Karpas-422 (cell line): ENCODE measurements at regions not wholly inside any gene's neighbourhood (a gene's known extent, or its start where the extent isn't known, plus 50 kb on each side); places are given as distances from the start of the nearest gene placed in this dataset.
"Not testable (repeated sequence)": the region's sequence is repeated elsewhere in the genome, so short reads cannot be mapped to it uniquely, and the experiment has no call there.

Source experiments
- DNase-seq: peaks from one replicate; pipeline ENCODE4 v3.0.0-alpha.2; 2015
- H2AFZ ChIP-seq: fragments of 200-600 bp; sonication (generic); 2 replicates; pipeline ENCODE4 v1.6.1; 2014; ENCODE audit warnings: antibody characterized with exemption, low read length, mixed read lengths
- H3K27ac ChIP-seq: fragments of 200-600 bp; sonication (generic); 2 replicates; pipeline ENCODE4 v1.5.1; 2014; ENCODE audit warnings: mild to moderate bottlenecking, low read length, moderate library complexity
- H3K27me3 ChIP-seq: fragments of 200-600 bp; sonication (generic); 2 replicates; pipeline ENCODE4 v1.6.1; 2014; ENCODE audit warnings: low read length, mixed read lengths
- H3K36me3 ChIP-seq: fragments of 200-600 bp; sonication (generic); 2 replicates; pipeline ENCODE4 v1.6.1; 2014; ENCODE audit warnings: low read length, mixed read lengths; ENCODE audit not compliant: insufficient read depth
- H3K4me1 ChIP-seq: fragments of 200-600 bp; sonication (generic); 2 replicates; pipeline ENCODE4 v1.6.1; 2014; ENCODE audit warnings: mild to moderate bottlenecking, low read length, mixed read lengths
- H3K4me2 ChIP-seq: fragments of 200-600 bp; sonication (generic); 2 replicates; pipeline ENCODE4 v1.6.1; 2014; ENCODE audit warnings: low read length, low read depth, mild to moderate bottlenecking; ENCODE audit not compliant: poor library complexity, severe bottlenecking
- H3K4me3 ChIP-seq: fragments of 200-600 bp; sonication (generic); 2 replicates; pipeline ENCODE4 v1.5.1; 2014; ENCODE audit warnings: mild to moderate bottlenecking, antibody characterized with exemption, low read length, mixed read lengths
- H3K79me2 ChIP-seq: fragments of 200-600 bp; sonication (generic); 2 replicates; pipeline ENCODE4 v1.6.1; 2014; ENCODE audit warnings: mild to moderate bottlenecking, low read length, mixed read lengths
- H3K9ac ChIP-seq: fragments of 200-600 bp; sonication (generic); 2 replicates; pipeline ENCODE4 v1.6.0; 2014; ENCODE audit warnings: low read length
- H3K9me2 ChIP-seq: fragments of 200-600 bp; sonication (generic), shearing (Covaris generic); replicated peaks from 2 replicates; pipeline ENCODE4 v1.6.0; 2014; ENCODE audit warnings: mild to moderate bottlenecking, low read length, moderate library complexity; ENCODE audit not compliant: insufficient read depth
- H3K9me3 ChIP-seq: fragments of 300-700, 200-600 bp; sonication (generic); 2 replicates; pipeline ENCODE4 v1.6.1; 2014; ENCODE audit warnings: low read length, mixed read lengths
- H4K20me1 ChIP-seq: fragments of 200-600 bp; sonication (generic); 2 replicates; pipeline ENCODE4 v1.6.1; 2014; ENCODE audit warnings: mild to moderate bottlenecking, antibody characterized with exemption, low read length, low read depth; ENCODE audit not compliant: insufficient read depth

- no peak overlapping the region for H3K4me3 ChIP-seq
- H3K36me3 ChIP-seq, result no peaks in the 10 kb centered on the region
- no peaks in the 10 kb centered on the region for H3K4me1 ChIP-seq
- no peak overlapping the region for H3K4me2 ChIP-seq
- no peak overlapping the region for H3K9ac ChIP-seq
- 0 out of 2 replicates have a peak, but pooled peaks cover 1% of the 10 kb centered on the region for H3K9me2 ChIP-seq
- H3K27me3 ChIP-seq, result no peaks in the 10 kb centered on the region
- DNase-seq, result no peak
- H3K79me2 ChIP-seq, result no peaks in the 10 kb centered on the region
- no peaks in the 10 kb centered on the region for H3K9me3 ChIP-seq
- no peak overlapping the region for H2AFZ ChIP-seq
- H3K27ac ChIP-seq, result no peak overlapping the region
- no peaks in the 10 kb centered on the region for H4K20me1 ChIP-seq
Measured at GRCh38 chr2:35831385-35831784, 524.2 kb upstream of the CRIM1 start.

- H3K4me3 ChIP-seq, result no peak overlapping the region
- no peak overlapping the region for H2AFZ ChIP-seq
- no peaks in the 10 kb centered on the region for H4K20me1 ChIP-seq
- no peak overlapping the region for H3K4me2 ChIP-seq
- no peaks in the 10 kb centered on the region for H3K9me3 ChIP-seq
- H3K27ac ChIP-seq, result no peak overlapping the region
- H3K79me2 ChIP-seq, result no peaks in the 10 kb centered on the region
- no peaks in the 10 kb centered on the region for H3K27me3 ChIP-seq
- H3K4me1 ChIP-seq, result no peaks in the 10 kb centered on the region
- no peak overlapping the region for H3K9ac ChIP-seq
- no peaks in the 10 kb centered on the region for H3K9me2 ChIP-seq
- no peak for DNase-seq
- no peaks in the 10 kb centered on the region for H3K36me3 ChIP-seq
Measured at GRCh38 chr2:35830833-35831232, 524.7 kb upstream of the CRIM1 start.

GRCh38 chr2:35827086-35827485 is 528.5 kb upstream of the CRIM1 start:
- H3K9me2 ChIP-seq, result no peaks in the 10 kb centered on the region
- H3K4me3 ChIP-seq, result no peak overlapping the region
- H3K9me3 ChIP-seq, result no peaks in the 10 kb centered on the region
- no peaks in the 10 kb centered on the region for H3K4me1 ChIP-seq
- H3K27me3 ChIP-seq, result no peaks in the 10 kb centered on the region
- no peaks in the 10 kb centered on the region for H3K36me3 ChIP-seq
- no peaks in the 10 kb centered on the region for H4K20me1 ChIP-seq
- no peak overlapping the region for H2AFZ ChIP-seq
- no peak overlapping the region for H3K27ac ChIP-seq
- no peak overlapping the region for H3K9ac ChIP-seq
- no peaks in the 10 kb centered on the region for H3K79me2 ChIP-seq
- no peak overlapping the region for H3K4me2 ChIP-seq
- DNase-seq, result no peak

- H3K4me3 ChIP-seq, result no peak overlapping the region
- H3K4me2 ChIP-seq, result no peak overlapping the region
- H3K27me3 ChIP-seq, result no peaks in the 10 kb centered on the region
Measured at GRCh38 chr2:35822716-35823115, 532.9 kb upstream of the CRIM1 start.

GRCh38 chr2:35821675-35822074 is 533.9 kb upstream of the CRIM1 start:
- H3K9me3 ChIP-seq, result no peaks in the 10 kb centered on the region
- H2AFZ ChIP-seq, result no peak overlapping the region
- H3K4me3 ChIP-seq, result no peak overlapping the region
- H3K4me1 ChIP-seq, result no peaks in the 10 kb centered on the region
- H3K79me2 ChIP-seq, result no peaks in the 10 kb centered on the region
- no peak overlapping the region for H3K27ac ChIP-seq
- H3K4me2 ChIP-seq, result no peak overlapping the region
- H3K27me3 ChIP-seq, result no peaks in the 10 kb centered on the region
- no peak overlapping the region for H3K9ac ChIP-seq
- DNase-seq, result no peak
- no peaks in the 10 kb centered on the region for H3K36me3 ChIP-seq
- no peaks in the 10 kb centered on the region for H4K20me1 ChIP-seq
- no peaks in the 10 kb centered on the region for H3K9me2 ChIP-seq

More at GRCh38 chr2:35822716-35823115, 532.9 kb upstream of the CRIM1 start:
- no peak overlapping the region for H3K27ac ChIP-seq
- no peaks in the 10 kb centered on the region for H3K79me2 ChIP-seq
- H2AFZ ChIP-seq, result no peak overlapping the region
- H3K4me1 ChIP-seq, result no peaks in the 10 kb centered on the region
- no peak for DNase-seq
- no peak overlapping the region for H3K9ac ChIP-seq
- H3K36me3 ChIP-seq, result no peaks in the 10 kb centered on the region
- no peaks in the 10 kb centered on the region for H3K9me3 ChIP-seq
- no peaks in the 10 kb centered on the region for H4K20me1 ChIP-seq
- H3K9me2 ChIP-seq, result no peaks in the 10 kb centered on the region

GRCh38 chr2:35820391-35820790 is 535.2 kb upstream of the CRIM1 start:
- Histone ChIP-seq H4K20me1 (no peaks in the 10 kb centered on the region), H2AFZ (no peak overlapping the region), H3K9me3 (no peaks in the 10 kb centered on the region), H3K36me3 (no peaks in the 10 kb centered on the region), H3K9ac (no peak overlapping the region), H3K27ac (no peak overlapping the region), H3K79me2 (no peaks in the 10 kb centered on the region), H3K9me2 (no peaks in the 10 kb centered on the region), H3K4me2 (no peak overlapping the region), H3K4me1 (no peaks in the 10 kb centered on the region), H3K27me3 (no peaks in the 10 kb centered on the region), H3K4me3 (no peak overlapping the region)
- no peak for DNase-seq

- no peaks in the 10 kb centered on the region for H3K79me2 ChIP-seq
- H3K4me1 ChIP-seq, result no peaks in the 10 kb centered on the region
- H3K27ac ChIP-seq, result no peak overlapping the region
- no peak overlapping the region for H3K4me2 ChIP-seq
- H3K4me3 ChIP-seq, result no peak overlapping the region
- H3K9ac ChIP-seq, result no peak overlapping the region
- no peak overlapping the region for H2AFZ ChIP-seq
- DNase-seq, result no peak
- H3K27me3 ChIP-seq, result no peaks in the 10 kb centered on the region
- H4K20me1 ChIP-seq, result no peaks in the 10 kb centered on the region
- no peaks in the 10 kb centered on the region for H3K9me2 ChIP-seq
- no peaks in the 10 kb centered on the region for H3K9me3 ChIP-seq
- no peaks in the 10 kb centered on the region for H3K36me3 ChIP-seq
Measured at GRCh38 chr2:35819033-35819432, 536.5 kb upstream of the CRIM1 start.

GRCh38 chr2:35818359-35818758 is 537.2 kb upstream of the CRIM1 start:
- not testable (repeated sequence) for H3K4me2 ChIP-seq, H3K36me3 ChIP-seq, H3K9me3 ChIP-seq, H2AFZ ChIP-seq, H3K27me3 ChIP-seq, H3K9me2 ChIP-seq, H3K4me1 ChIP-seq, DNase-seq, H3K79me2 ChIP-seq, H3K4me3 ChIP-seq, H3K27ac ChIP-seq, H3K9ac ChIP-seq, H4K20me1 ChIP-seq

GRCh38 chr2:35814597-35814996 is 541.0 kb upstream of the CRIM1 start:
- not testable (repeated sequence) for H3K27me3 ChIP-seq, H3K9me3 ChIP-seq, DNase-seq, H3K4me2 ChIP-seq, H3K36me3 ChIP-seq, H3K79me2 ChIP-seq, H3K4me1 ChIP-seq, H3K4me3 ChIP-seq, H3K9ac ChIP-seq, H3K27ac ChIP-seq, H4K20me1 ChIP-seq, H3K9me2 ChIP-seq, H2AFZ ChIP-seq
